GM21447 (cell line): ENCODE measurements at regions not wholly inside any gene's neighbourhood (a gene's known extent, or its start where the extent isn't known, plus 50 kb on each side); places are given as distances from the start of the nearest gene placed in this dataset.

Experiments
- ATAC-seq: cut with Tn5 transposase; IDR thresholded peaks from one replicate; pipeline ENCODE4 v1.9.1; 2021; ENCODE audit not compliant: unreplicated experiment

DNA sequence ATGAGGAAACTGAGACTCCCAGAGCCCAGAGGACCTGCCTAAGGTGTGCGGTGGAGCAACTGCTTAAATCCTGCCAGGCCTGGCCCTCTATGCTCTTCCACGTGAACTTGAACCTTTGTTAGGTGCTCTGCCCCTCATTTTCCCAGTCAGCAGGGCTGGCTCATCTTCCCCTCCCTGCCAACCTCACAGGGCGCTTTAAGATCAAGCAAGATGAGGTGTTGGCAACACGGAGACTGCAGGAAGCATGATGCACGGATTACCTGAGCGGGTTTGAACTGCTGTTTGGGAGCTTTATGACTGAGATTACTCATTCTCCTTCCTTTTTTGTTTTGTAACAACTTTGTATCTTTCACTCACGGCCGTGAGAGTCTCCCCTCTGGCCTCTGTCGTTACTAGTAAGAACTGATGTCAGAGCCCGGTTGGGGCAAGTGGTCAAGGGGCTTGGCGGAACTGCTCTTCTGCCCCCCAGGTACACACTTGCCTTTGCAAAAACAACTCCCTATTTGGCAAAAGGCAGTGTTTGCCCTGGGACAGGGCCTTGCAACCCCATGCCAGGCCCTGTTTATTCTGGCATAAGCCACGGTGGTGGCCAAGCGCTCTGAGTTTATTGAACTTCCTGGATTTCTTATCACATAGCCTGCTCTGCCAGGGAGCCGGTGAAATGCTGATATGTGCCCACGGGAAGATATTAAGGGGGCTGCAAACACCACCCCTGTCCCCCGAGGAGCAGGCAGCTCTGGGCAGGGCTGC is 127.8 kb downstream of the INHBB start:
- no peak for ATAC-seq

- ATAC-seq, result no peak
Observed at GRCh38 chr2:120474486-120474885, 128.6 kb downstream of the INHBB start.

GRCh38 chr2:120476141-120476540 is 130.2 kb downstream of the INHBB start:
- no peak for ATAC-seq

- no peak for ATAC-seq
Observed at GRCh38 chr2:120477198-120477597, 131.3 kb downstream of the INHBB start.

DNA sequence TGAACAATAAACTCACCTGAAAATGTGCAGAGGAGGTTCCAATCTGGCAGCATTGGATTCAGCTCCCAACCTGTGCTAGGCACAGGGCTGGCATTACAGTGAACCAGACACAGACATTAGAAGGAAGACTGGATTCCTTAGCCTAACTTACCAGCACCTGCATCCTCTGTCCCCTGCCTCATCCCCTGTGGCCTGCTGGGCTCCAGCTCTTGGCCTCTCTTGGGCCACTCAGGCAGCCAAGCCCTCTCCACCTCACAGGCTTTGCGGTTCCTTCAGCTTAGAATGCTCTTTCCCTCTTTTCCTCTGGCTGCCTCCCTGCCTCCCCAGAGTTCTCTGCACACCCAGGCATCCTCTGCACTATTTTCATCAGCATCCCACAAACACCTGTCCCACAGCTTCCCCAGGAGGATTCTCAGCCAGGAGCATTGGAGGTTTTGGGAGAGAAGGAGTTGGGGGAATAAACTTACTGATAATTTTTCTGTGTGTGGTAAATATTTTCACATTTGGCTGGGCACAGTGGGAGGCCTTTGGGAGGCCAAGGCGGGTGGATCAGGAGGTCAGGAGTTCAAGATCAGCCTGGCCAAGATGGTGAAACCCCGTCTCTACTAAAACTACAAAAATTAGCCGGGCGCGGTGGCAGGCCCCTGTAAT is 132.0 kb downstream of the INHBB start:
- no peak for ATAC-seq

DNA sequence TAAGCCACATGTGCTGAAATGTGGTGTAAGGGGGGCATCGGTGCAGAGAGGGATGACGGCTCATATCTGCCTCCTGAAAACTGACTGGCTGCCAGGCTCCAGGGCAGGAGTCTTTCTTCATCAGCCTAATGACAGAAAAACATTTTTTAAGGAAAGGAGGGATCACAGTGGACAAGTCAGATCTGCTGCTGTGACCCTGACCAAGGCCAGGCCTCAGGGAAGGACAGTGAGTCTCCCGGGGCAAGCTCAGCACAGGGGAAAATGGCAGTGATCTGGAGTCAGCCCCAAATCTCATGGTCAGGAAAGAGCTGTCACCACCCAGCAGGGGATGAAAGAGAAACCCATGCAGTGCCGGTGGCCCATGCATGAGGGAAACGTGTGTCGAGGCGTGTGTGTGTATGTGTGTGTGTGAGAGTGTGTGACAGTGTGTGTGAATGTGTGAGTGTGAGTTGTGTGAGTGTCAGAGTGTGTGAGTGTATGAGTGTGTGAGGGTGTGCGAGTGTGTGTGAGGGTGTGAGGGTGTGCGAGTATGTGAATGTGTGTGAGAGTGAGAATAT is 134.5 kb downstream of the INHBB start:
- no peak for ATAC-seq

GRCh38 chr2:120480903-120481445 is 135.0 kb downstream of the INHBB start:
- ATAC-seq, result no peak

- ATAC-seq, result no peak
Observed at GRCh38 chr2:120481446-120482194, 135.7 kb downstream of the INHBB start.

- no peak for ATAC-seq
Observed at GRCh38 chr2:120482334-120482733, 136.4 kb downstream of the INHBB start.

DNA sequence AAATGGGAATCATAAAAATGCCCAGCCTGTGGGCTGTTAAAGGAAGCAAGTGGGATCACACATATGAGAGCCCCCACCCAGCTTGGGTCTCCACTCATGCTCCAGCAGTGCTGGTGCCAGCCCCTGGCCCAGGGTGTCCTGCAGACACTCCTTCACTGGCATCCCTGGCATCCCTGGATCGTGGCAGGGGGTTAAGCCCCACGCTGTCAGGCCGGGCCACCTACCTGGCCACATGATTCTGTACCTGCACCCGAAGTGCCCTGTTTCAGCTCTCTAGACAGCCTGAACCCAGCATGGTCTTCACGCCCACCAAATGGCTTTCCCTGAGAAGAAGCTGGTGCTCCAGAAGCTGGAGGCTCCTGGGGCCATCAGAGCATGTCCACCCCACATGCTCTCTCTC is 137.4 kb downstream of the INHBB start:
- no peak for ATAC-seq

- no peak for ATAC-seq
Observed at GRCh38 chr2:120485096-120485495, 139.2 kb downstream of the INHBB start.

DNA sequence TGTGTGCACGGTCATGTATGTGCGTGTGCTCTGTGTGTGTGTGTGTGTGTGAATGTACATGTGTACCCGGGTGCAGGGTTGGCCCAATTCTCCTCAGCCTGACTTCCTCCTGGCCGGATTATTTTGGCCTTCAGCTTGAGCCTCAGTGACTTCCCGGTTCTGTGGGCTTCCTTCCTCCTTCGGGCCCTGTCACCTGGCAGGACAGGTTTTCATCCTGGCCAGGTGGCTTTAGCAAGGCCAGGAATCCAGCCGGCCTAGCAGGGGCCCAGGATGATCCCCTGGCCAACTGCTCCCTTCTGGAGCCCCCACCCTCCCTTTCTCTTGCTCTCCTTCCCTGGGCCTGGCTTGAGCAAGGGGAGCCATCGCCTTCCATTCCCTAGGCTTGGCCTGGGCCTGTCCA is 140.5 kb downstream of the INHBB start:
- ATAC-seq, result no peak

DNA sequence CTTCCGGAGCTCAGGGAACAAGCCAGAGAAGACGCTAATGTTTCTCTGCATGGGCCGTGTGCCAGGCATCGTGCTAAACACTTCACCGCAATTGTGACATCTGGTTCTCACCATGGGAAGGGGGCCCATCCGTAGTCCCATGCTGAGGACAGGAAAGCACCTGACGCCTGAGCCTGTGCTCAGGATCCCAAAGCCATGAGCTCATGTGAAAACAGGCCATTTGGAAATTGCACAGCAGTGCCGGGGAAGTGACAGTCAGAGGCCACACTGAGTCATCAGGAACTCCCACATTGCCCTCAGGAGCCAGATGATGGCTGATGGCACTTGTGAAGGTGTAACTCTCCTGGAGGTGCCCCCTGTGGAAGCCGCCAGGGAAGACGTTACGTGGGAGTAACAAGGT is 141.0 kb downstream of the INHBB start:
- no peak for ATAC-seq

GRCh38 chr2:120488531-120488930 is 142.6 kb downstream of the INHBB start:
- ATAC-seq, result no peak

DNA sequence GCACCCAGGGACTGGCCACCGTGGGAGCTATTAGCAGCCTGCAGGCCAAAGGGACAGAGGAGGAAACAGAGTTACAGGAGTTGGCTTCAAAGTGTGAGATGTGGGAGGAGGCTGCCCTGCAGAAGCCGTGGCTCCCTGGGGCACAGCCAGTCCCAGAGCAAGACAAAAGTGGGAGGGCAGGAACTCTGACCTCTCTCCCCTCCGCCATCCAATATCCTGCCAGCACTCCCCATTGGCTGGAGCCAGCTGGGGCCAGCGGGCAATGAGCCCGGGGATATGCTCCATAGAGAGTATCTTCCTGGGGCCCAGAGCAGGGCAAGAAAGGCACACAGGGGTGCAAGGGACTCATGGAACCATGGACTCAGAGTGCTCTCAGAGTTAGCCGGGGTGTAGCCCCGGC is 143.1 kb downstream of the INHBB start:
- ATAC-seq, result no peak

- no peak for ATAC-seq
Observed at GRCh38 chr2:120490091-120490798, 144.3 kb downstream of the INHBB start.

- ATAC-seq, result no peak
Observed at GRCh38 chr2:120491111-120491625, 145.2 kb downstream of the INHBB start.

DNA sequence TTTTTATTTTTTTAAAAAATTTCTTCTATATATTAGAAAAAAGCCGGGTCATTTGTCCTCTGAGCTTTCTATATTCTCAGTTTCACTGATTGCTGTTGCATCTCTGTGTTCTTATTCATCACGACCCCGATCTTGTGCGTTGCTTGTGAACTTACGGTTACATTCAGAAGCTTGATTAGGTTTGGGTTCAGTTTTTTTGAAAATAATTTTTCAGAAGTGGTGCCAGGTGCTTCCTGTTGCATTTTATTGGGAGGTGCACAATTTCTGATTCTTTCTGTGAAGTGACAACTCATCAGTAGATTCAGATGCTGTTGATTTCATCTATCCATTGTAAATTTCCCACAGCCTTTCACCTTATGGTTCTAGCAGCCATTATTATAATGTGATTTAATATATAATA is 147.3 kb downstream of the INHBB start:
- ATAC-seq, result no peak

- no peak for ATAC-seq
Observed at GRCh38 chr2:120494446-120494845, 148.5 kb downstream of the INHBB start.

DNA sequence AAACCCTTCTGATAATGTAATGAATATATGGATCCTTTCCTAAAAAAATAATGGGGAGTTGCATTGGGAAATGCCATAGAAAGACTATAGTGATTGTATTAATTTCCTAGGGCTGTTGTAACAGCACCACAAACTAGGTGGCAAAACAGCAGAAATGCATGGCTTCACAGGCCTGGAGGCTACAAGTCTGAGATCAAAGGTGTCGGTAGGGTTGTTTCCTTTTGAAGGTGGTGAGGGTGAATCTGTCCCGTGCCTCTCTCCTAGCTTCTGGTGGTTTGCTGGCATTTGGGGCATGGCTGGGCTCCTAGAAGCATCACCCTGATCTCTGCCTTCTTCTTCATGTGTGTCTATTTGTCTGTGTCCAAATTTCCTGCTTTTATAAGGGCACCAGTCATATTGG is 149.7 kb downstream of the INHBB start:
- no peak for ATAC-seq

GRCh38 chr2:120496235-120496634 is 150.3 kb downstream of the INHBB start:
- no peak for ATAC-seq
